NCI-H146 treated with DMSO at 0.1 percent for 48 hours (cell line): ENCODE measurements at regions not wholly inside any gene's neighbourhood (a gene's known extent, or its start where the extent isn't known, plus 50 kb on each side); places are given as distances from the start of the nearest gene placed in this dataset.
"Not testable (repeated sequence)": the region's sequence is repeated elsewhere in the genome, so short reads cannot be mapped to it uniquely, and the experiment has no call there.

ENCODE experiments used
- DNase-seq: peaks from one replicate; lab custom pipeline; 2025; ENCODE audit not compliant: unreplicated experiment; lab: John Stamatoyannopoulos, UW

DNA sequence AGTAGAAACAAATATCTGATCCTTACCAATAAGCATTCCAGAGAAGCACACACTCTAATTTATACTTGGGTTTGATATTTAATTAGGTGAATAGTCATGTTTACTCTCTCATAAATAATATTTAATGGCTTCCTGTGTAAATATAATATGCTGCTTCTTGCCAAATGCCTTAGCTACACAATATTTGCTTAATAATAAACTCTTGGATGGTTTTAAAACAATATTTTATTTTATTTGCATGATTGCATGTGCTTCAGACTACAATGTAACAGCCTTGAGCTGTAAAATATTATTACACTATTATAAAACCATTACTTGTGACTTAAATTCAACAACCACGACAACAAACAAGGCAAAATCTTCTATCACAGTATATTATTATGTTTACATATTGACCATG is 542.4 kb upstream of the CHD1 start:
- DNase-seq = not testable (repeated sequence)

DNA sequence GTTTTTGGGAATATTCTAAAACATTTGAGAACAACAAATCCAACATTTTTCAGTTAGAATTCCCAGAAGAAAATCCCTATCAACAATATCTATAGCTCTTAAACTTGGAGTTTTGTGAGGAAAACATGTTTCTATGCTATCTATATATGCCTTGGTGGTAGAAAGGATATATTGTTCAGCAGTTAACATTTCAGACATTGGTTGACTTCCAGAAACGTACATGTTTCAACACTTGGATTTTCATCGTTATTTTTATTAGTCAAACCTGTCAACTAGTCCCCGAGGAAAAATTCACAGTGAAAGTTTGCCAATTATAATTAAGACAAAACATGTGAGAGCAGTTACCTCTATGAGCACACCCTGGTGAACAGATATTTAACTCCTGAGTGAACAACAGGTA is 541.8 kb upstream of the CHD1 start:
- DNase-seq = not testable (repeated sequence)

DNA sequence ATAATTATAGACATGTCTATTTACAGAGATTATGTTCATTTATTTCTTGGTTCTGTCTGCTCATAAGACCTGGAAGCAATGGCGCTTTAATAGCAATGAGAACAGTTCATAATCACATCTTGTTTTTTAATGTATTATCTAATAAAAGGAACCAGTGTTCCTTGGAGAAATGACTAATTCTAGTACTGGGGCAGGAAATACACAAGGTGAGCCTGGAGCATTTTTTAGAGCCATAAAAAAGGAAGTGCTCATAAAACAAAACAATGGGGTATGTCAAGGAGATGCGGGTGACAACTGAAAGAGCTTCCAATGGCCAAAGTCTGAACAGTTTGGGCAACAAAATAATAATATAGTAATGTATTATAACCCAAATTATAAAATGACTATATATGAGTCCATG is 531.9 kb upstream of the CHD1 start:
- no peak for DNase-seq

DNA sequence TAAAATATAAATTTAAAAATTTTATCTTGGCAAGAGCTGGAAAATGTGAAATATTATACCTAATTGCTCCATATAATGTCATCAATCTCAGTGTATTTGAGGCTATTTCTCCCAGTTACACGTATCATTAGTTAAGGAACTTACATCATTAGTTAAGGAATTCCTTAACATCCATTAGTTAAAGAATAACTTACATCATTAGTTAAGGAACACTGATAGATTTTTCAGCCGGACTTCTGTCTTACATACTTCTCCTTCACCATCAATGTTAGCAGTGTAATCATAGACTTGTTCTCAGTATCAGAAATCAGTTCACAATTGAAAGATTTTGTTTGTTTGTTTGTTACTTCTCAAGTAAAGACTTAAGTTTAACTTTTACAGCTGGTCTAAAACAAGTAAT is 524.4 kb upstream of the CHD1 start:
- DNase-seq = no peak

DNA sequence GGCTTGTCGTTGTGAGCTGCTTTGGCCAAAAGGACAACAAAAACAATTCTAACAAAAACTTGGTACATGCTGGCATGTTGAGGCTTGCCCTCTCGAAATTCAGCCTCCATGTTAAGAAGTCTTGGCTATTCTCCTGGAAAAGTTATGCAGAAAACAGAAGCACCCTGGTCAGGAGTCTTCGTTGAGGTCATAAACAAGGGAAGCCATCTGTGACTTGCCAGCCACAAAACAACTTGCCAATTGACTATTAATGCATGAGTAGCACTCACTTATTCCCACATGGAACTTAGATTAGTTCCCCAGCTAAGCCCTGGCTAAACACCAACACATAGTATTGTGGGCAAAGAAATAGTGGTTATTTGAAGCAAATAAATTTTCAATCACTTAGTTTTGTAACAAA is 521.0 kb upstream of the CHD1 start:
- DNase-seq = no peak

DNA sequence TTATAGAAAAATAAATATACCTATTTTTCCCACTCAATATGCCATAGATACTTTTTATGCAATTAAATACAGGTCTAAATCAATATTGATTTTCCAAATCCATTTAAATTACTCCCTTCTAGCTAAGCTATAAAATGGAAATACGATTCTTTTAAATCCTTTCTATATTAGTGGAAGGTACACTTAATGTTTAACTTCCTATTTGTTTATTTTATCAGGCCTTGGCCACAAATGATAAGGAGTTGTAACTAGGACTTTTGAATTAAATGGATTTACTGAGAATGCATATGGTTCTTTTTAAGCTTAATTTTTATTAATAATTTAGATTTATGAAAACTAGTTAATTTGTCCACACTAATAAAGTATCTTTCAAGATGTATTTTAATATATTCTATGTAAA is 517.0 kb upstream of the CHD1 start:
- DNase-seq = no peak

DNA sequence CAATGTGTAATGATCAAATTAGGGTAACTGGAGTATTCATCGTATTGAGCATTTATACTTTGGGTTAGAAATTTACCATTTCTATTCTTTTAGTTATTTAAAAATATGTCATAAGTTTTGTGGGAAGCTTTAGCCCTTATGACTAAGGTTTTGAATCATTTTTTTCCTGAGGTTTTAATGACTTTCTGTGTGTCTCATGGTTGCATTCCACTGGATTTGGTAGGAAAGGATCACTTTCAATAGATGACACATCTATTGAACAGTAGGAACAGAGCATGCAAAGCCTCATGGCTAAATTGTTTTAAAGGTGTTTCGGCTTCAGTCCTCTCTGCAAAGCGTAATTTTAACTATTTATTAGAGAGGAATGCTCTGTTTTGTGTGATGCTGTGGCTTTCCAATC is 512.4 kb upstream of the CHD1 start:
- DNase-seq = no peak

DNA sequence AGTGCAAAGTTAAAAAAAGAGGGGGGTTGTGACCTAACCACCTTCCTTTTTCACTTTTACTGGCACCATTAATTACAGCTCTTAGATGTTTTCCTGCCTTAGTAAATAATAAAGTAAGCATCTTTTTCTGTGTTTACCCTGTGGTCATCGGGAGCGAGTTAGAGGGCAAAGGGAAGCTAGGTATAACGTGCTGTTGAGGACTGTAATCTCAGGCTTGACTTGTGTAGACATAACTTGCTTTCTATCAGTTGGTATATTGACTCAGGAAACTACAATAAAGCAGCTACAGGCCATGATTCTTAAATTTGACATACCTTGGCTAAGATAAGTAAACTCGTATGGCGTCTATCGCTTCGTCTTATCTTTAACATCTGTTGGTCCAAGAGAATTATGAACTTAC is 509.8 kb upstream of the CHD1 start:
- DNase-seq = no peak

DNA sequence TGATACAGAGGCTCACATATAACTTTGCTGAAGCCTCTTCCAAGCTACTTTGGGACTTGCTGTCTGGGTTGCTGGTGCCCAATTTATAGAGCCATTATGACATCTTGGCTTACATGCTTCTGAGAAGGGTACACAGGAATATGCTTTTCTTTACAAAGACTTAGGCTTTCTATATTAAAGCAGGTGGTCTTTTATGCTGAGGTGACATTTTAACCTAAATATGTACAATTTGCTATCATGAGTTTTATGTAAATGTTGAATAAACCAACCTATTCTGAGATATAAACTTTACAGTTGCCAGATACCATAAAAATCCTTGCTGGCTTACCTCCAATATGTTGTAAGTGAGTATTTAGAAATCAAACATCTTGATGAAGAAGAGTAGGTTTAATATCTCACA is 509.2 kb upstream of the CHD1 start:
- DNase-seq = no peak

DNA sequence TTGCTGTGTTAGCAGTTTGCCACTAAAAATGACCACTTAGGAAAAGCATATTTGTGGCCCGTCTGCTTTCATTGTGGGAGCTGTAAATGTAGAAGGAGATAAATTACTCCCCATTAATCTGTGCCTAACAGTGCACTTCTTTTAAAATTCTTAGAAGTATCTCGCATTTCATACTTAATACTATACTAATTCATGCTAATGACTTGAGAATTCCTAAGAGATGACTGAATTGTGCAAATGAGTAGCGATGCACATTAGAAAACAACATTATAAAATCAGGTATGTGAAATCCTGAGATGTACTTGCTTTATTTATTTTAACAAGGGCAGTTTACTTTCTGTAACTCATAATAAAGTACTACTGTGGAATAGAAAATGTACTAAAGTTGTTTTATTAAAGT is 494.6 kb upstream of the CHD1 start:
- not testable (repeated sequence) for DNase-seq

DNA sequence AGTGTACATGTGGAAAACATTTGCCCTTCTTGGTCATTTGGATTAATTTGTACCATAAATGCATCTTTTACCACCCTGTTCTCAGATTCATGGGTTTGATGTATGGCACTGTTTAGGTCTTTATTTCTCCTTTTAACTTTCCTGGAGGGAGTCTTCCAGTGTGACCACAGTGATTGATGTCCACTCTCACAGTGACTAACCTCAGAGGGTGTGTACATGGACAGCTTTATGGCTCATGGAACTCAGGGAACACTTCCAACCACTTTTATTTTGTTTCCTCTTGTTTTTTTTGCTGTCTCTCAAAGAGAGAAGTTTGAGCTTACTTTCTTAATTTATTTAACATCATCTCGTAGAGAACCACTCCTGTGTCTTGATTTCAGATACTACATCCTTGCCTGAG is 489.8 kb upstream of the CHD1 start:
- not testable (repeated sequence) for DNase-seq

DNA sequence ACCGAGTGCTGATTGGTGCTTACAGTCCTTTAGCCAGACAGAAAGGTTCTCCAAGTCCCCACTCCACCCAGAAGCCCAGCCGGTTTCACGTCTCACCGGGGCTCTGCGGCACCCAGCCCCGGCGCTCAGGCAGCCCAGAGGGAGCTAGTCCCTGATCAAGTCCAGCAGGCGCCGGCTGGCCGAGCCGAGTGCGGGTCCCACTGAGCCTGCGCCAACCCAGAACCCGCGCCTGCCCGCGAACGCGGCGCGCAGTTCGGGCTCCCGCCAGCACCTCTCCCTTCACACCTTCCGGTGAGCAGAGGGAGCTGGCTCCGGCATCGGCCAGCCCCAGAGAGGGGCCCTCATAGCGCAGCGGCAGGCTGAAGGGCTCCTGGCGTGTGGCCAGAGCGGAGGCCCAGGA is 481.6 kb upstream of the CHD1 start:
- not testable (repeated sequence) for DNase-seq

DNA sequence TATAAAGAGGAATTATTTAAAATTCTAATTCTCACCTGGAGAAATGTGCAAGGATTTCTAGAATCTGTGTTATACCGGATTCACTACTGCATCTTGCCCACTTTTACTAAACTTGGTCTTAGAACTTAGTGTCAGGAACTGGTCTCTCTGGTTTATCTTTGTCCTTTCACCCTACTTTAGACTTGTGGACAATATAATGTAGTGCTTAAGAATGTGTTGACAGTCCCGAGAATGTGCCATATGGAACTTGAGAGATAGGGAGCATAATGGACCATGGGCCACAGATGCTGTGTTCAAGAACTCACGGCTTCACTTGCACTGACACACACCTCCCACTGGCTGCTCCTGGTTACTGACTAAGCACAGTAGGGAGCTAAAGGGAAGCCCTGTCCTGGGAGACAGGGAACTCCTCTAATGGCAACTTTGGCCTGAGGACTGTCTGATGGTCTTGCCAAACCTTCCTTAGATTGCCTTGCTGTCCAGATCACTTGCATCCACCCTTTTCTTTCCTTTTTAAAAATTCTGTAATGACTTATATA is 476.0 kb upstream of the CHD1 start:
- not testable (repeated sequence) for DNase-seq

DNA sequence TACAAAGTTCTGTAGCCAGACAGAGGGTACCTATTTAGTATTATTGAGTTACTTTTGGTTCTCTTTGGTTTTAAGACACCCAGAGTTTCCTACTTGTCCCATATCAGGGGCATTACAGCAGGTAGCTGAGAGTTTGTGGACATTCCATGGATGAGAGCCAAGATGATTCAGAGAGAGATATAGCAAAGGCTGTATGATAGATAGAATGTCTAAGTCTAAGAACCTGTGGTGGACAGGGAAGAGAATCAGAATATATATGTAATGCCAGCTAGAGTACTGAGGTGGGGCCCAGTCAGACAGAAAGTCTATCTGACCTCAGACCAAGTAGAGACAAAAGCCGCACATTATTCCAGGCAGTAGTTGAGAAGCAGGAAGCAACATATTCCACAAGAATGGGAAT is 471.8 kb upstream of the CHD1 start:
- not testable (repeated sequence) for DNase-seq

DNA sequence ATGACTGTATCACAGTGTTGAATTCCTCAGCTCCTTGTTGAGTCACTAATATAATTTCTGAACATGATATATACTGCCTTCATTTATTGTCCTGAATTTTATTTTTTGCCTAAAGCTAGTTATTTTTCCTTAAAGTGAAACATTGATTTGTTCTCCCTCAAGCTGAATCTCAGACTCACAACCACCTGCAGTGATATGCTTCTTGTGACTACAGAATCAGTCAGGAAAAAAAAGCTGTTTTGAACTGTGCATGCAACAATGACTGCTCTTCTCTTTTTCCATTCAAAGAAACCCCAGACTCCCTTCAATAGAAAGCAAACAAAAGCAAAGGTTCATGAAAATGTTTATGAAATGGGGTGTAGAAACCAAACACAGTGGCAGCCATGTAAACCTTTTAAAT is 470.2 kb upstream of the CHD1 start:
- no peak for DNase-seq

DNA sequence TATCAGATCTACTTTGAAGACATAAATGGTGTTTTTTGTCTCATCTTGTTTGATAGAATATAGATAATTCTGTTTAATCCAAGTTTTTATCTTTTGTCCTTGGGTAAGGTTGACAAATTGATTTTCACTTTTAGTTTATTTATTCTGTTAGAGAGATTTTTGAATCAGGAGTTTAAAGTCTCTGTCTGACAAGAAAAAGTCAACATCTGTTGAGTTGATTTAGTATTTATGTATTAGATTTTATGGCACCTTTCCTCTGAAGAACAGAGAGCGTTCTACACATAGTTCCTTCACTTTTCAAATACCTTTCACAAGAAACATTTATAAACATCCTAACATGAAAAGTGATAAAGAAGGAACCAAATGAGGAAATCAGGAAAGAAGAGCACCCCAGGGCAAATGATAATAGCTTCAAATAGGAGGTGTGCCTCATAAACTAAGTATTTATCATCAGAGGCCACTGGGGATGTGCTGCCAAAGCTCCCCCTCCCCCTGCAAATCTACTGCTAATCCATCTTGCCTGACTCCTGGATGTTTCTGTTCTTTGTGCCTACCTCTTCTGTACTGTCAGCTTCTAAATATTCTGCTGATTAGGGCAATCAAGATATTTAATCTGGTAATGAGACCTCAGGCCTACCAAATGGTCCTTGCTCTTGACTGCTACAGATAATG is 457.7 kb upstream of the CHD1 start:
- no peak for DNase-seq

DNA sequence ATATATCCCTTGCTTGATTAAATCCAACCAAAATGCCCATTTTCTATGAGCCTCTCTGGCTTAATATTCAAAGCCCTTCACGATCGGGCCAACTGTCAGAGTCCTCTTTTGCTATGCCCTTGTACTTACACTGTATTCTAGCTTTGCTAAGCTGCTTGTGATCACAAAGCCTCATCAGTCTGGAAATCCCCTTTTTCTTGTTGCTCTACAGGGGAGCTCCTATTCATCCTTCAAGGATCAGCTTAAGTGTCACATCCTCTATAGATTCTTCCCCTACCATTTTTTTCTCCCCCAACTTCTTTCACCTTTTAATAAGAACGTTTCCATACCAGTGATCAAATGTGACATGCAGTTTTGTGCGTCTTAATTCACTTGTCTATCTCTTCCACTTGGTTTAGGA is 450.4 kb upstream of the CHD1 start:
- DNase-seq = no peak

DNA sequence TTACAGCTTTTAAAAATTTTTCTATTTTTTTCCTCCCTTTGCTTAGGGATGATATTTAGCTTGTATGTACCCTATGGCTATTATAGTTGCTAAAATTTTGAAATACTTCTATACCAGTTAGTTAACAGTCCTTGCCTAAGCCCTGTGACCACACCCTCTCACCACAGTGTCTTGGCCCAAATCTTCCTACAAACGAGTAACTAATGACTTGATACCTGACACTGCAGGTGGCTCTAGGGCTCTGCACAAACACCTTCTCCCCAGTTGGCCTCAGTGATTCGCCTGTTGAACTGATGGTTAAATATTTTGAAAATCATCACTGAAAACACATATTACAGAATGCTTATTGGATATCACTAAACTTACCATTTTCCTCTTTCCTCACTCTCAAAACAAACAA is 449.6 kb upstream of the CHD1 start:
- DNase-seq = no peak

DNA sequence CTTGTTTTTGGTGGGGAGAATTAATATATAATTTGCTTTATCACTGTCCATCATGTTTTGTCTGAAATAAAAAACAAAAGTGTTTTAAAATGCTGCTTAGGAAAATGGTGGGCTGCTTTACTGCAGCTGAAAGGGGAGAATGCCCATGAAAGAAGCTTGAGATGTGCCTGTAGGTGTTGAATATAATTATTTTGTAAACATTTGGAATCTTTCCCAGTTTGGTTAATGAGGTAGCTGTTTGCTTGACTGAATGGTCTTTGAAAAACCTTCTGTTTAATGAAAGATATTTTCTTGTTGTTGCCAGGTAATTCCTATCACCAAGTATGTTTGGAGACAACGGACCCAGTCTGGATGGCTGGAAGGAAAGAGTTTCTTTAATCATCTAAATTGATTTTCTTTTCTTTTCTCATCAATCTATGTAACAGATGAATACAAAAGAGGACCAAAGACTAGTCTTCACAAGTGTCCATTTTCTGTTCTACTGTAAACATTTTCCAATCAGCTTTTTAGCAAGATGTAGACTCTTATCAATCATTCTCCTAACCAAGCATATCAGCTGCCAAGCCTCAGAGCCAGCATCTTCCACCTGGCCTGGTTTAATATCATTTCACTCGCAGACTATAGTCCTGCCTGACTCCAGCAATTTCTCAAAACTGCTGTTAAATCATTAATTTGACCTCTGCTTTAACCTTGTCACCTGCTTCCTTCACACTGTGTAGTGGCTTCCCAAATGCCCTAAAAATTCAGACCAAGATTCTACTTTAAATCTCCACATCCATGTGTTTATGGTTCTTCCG is 441.2 kb upstream of the CHD1 start:
- peak; percentile 48 for DNase-seq

DNA sequence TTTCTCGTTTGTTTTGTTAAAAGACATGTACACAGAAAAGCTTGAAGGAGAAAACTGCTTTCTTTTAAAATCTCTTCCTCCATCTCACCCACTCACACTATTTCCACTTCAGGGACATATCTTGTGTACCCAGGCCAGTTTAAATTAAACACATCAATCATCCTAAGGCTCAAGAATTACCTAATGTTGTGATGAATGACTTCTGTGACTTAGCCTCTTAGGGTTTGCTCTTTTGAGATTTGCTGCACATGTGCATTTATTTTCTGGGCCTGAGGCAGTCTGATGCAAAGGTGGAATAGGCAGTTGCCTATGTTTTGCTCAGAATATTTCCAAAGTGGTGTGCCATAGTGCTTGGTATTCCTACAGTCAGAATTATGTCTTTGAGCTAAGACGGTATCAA is 439.9 kb upstream of the CHD1 start:
- no peak for DNase-seq

DNA sequence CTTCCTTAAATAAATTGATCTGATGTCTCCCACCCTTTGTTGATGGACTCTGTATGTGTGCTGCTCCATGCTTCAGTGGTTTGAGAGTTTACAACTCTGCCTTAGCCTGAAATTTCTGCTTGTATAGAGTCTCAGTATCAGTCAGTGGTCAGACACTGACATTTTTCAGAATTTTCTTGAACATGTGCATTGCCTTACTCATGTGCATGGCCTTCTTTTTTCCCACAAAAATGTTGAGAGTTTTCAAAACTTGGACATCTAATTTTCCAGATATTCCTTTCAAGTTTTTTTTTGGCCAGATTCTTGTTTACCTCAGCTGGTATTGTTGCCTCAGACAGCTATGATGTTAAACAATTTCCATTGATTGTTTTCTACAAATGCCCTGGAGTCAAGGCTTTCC is 427.1 kb upstream of the CHD1 start:
- no peak for DNase-seq

DNA sequence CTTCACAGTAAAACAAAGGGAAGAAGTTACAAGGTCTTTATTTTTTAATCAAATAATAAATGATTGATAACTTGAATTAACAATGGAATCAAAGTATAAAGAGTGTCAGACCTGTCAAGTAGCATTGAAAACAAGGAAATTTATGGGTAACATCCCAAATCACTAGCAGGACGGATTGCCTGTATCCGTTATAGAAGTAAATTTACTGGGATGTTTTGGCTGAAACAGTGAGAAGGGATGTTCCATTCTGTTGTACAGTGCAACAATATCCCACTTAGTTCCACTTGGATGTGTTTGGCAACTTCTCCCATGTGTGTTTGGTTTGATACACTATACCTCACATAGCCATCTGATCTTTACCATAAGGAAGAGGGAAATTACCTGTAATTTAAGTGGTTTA is 421.0 kb upstream of the CHD1 start:
- peak; percentile 4 for DNase-seq

DNA sequence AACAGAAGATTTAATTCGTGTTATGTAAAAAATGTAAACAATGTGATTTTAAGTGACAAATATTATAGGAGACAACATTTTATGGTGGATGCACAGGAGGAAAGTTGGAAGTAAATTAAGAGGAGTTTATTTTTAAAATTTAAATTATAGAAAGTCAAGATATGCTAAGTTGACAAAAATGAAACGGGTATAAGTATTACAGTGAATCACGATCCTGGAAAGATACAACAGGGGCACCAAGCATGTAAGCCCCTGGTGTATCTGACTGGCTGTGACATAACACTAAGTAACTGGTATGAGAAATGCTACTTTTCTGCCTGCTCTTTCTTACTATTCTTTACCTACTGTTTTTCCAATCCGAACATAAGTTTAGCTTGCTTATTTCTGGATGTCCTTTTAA is 419.8 kb upstream of the CHD1 start:
- no peak for DNase-seq
